SK-N-SH (cell line): ENCODE measurements at regions not wholly inside any gene's neighbourhood (a gene's known extent, or its start where the extent isn't known, plus 50 kb on each side); places are given as distances from the start of the nearest gene placed in this dataset.
A peak's percentile ranks its signal among the peaks of the same experiment; 100 is the strongest.

Experiments
- CTCF ChIA-PET: fragments of 300-600, 350-600 bp; formaldehyde crosslinking; extraction: SDS; loops from one replicate; lab custom pipeline; 2021; lab: Yijun Ruan, JAX
- POLR2A ChIA-PET: fragments of 350-600 bp; sonication (Branson Sonifier 250); formaldehyde crosslinking; extraction: SDS; loops from one replicate; lab custom pipeline; 2020; ENCODE audit warnings: antibody characterized with exemption, inconsistent platforms; lab: Yijun Ruan, JAX
- DNase-seq: peaks from one replicate; pipeline ENCODE4 v3.0.0; 2012
- H2AFZ ChIP-seq: fragments of 200-600 bp; sonication (generic); 2 replicates; pipeline ENCODE4 v1.8.1; 2016; ENCODE audit warnings: antibody characterized with exemption, mild to moderate bottlenecking, low read depth
- H3F3A ChIP-seq: fragments of 200-600 bp; sonication (generic); replicated peaks from 2 replicates; pipeline ENCODE3; 2016; ENCODE audit warnings: antibody characterized with exemption, mild to moderate bottlenecking; ENCODE audit not compliant: insufficient read depth
- H3K27ac ChIP-seq, 2 experiments: fragments of 200-500 bp in 1 of 2; fragments of 200-600 bp in 1 of 2; sonication (Bioruptor generic) in 1 of 2; sonication (generic), shearing (Covaris generic) in 1 of 2; 2 replicates each; pipeline versions ENCODE4 v1.5.1 to v1.6.1; 2014 to 2016; ENCODE audit warnings: low read depth in 2 of 2, inconsistent platforms in 1 of 2, low read length in 1 of 2, mild to moderate bottlenecking in 1 of 2, mixed read lengths in 1 of 2
- H3K27me3 ChIP-seq: fragments of 200-600 bp; sonication (generic), shearing (Covaris generic); 2 replicates; pipeline ENCODE4 v1.6.1; 2016; ENCODE audit warnings: mixed run types; ENCODE audit not compliant: insufficient read depth
- H3K36me3 ChIP-seq, 2 experiments: fragments of 200-500 bp in 1 of 2; fragments of 200-600 bp in 1 of 2; sonication (Bioruptor generic) in 1 of 2; sonication (generic) in 1 of 2; replicated peaks in 1 of 2; 2 replicates each; pipeline versions ENCODE3 to v1.5.1; 2014 to 2016; ENCODE audit warnings: low read length in 1 of 2, mild to moderate bottlenecking in 1 of 2; ENCODE audit not compliant: insufficient read depth in 2 of 2, control insufficient read depth in 1 of 2
- H3K4me1 ChIP-seq, 2 experiments: fragments of 200-500 bp in 1 of 2; fragments of 200-600 bp in 1 of 2; sonication (Bioruptor generic) in 1 of 2; sonication (generic), shearing (Covaris generic) in 1 of 2; 2 replicates each; pipeline versions ENCODE4 v1.5.1 to v1.6.1; 2014 to 2016; ENCODE audit warnings: low read depth in 1 of 2, low read length in 1 of 2, mixed run types in 1 of 2; ENCODE audit not compliant: insufficient read depth in 2 of 2, control insufficient read depth in 1 of 2
- H3K4me2 ChIP-seq: fragments of 200-600 bp; sonication (generic), shearing (Covaris generic); 2 replicates; pipeline ENCODE4 v1.6.1; 2017; ENCODE audit warnings: mixed run types
- H3K4me3 ChIP-seq, 2 experiments: fragments of 200-500 bp in 1 of 2; fragments of 200-600 bp in 1 of 2; sonication (Bioruptor generic) in 1 of 2; sonication (generic), shearing (Covaris generic) in 1 of 2; 2 replicates each; pipeline versions ENCODE4 v1.5.1 to v1.8.1; 2014 to 2016; ENCODE audit warnings: low read depth in 2 of 2, inconsistent platforms in 1 of 2, low read length in 1 of 2, mild to moderate bottlenecking in 1 of 2, mixed read lengths in 1 of 2, moderate library complexity in 1 of 2
- H3K79me2 ChIP-seq: fragments of 200-600 bp; sonication (generic); 2 replicates; pipeline ENCODE4 v1.8.1; 2017; ENCODE audit warnings: mild to moderate bottlenecking; ENCODE audit not compliant: insufficient read depth
- H3K9ac ChIP-seq: fragments of 200-600 bp; sonication (generic); 2 replicates; pipeline ENCODE4 v1.6.1; 2017; ENCODE audit warnings: mixed run types
- H3K9me2 ChIP-seq: fragments of 200-600 bp; sonication (generic); 2 replicates; pipeline ENCODE4 v1.6.1; 2017; ENCODE audit warnings: mixed run types
- H3K9me3 ChIP-seq: fragments of 200-600 bp; sonication (generic); 2 replicates; pipeline ENCODE4 v1.6.1; 2017; ENCODE audit warnings: mixed run types, mild to moderate bottlenecking, moderate library complexity
- H4K20me1 ChIP-seq: fragments of 200-600 bp; sonication (generic); 2 replicates; pipeline ENCODE4 v1.6.1; 2017; ENCODE audit warnings: mild to moderate bottlenecking, mixed run types; ENCODE audit not compliant: insufficient read depth
- CTCF ChIP-seq: fragments of 200-600 bp; sonication (generic); IDR thresholded peaks from 2 replicates; pipeline ENCODE4 v1.6.1; 2017; ENCODE audit warnings: antibody characterized with exemption, mild to moderate bottlenecking, moderate library complexity
- EP300 ChIP-seq, 2 experiments: IDR thresholded peaks; 2 replicates each; pipeline versions ENCODE4 v1.4.0 to v1.6.1; 2012; ENCODE audit warnings: borderline replicate concordance in 1 of 2, low read depth in 1 of 2, low read length in 1 of 2
- IRF3 ChIP-seq: fragments of 150-350 bp; IDR thresholded peaks from 2 replicates; pipeline ENCODE4 v1.6.1; 2016; ENCODE audit warnings: mild to moderate bottlenecking, low read depth, low read length
- JUND ChIP-seq: IDR thresholded peaks from 2 replicates; pipeline ENCODE4 v1.4.0; 2012
- REST ChIP-seq: IDR thresholded peaks from 2 replicates; pipeline ENCODE4 v1.6.1; 2012; ENCODE audit warnings: mild to moderate bottlenecking, low read depth, low read length, moderate library complexity
- RFX5 ChIP-seq: IDR thresholded peaks from 2 replicates; pipeline ENCODE4 v1.6.1; 2012; ENCODE audit warnings: mild to moderate bottlenecking, improper control_type of control experiment, low read length
- TAF1 ChIP-seq: IDR thresholded peaks from 2 replicates; pipeline ENCODE4 v1.6.1; 2012; ENCODE audit warnings: low read depth, mild to moderate bottlenecking, low read length, moderate library complexity, borderline replicate concordance
- WGBS: methylation state at CpG from one replicate; pipeline ENCODE4 v1.1.6; 2017; ENCODE audit warnings: low lambda C conversion rate; 5-methylcytosine and 5-hydroxymethylcytosine counted together

- Histone ChIP-seq H3K27me3 (no peaks in the 10 kb centered on the region; the same call in 1 of the 2 replicates), H3K9me2 (no peaks in the 10 kb centered on the region), H3K9me3 (no peaks in the 10 kb centered on the region), H3K27ac (no peak overlapping the region), H3K36me3 (no peaks in the 10 kb centered on the region), H3K9ac (no peak overlapping the region), H3K4me1 (no peaks in the 10 kb centered on the region), H3K4me3 (no peak overlapping the region), H3K4me2 (no peak overlapping the region), H4K20me1 (no peaks in the 10 kb centered on the region)
- WGBS = 5% methylated on average over 1 of the region's 1 CpG
- CTCF ChIA-PET = no interaction called here
- DNase-seq = no peak
- TF ChIP-seq IRF3 = no peak
- TF ChIP-seq EP300 (IDR thresholded peaks at IDR 0.05; ENCODE audit: borderline replicate concordance in 1 of 2, low read depth in 1 of 2, low read length in 1 of 2) = no peak
- TF ChIP-seq JUND = no peak
- TF ChIP-seq REST = no peak
- TF ChIP-seq TAF1 = no peak
- TF ChIP-seq, all 33 proteins: peak for 0
- POLR2A ChIA-PET = no interaction called here
- Histone ChIP-seq H3F3A (no peaks in the 10 kb centered on the region), H3K79me2 (no peaks in the 10 kb centered on the region), H2AFZ (no peak overlapping the region)
These were observed 157.7 kb downstream of the CGGBP1 start for GRCh38 chr3:87901141-87901540.

GRCh38 chr3:87900061-87900460 is 158.7 kb downstream of the CGGBP1 start:
- TF ChIP-seq CTCF (peak; percentile 33; the same call in 1 of the 2 replicates), RFX5 (no peak)
- TF ChIP-seq, all 33 proteins: peak for 1
- H3K9me3 ChIP-seq = no peaks in the 10 kb centered on the region
- no peaks in the 10 kb centered on the region for H3K36me3 ChIP-seq
- 5% methylated on average over 1 of the region's 1 CpG for WGBS
- no peak overlapping the region for H3K9ac ChIP-seq
- DNase-seq = peak; percentile 1
- no peaks in the 10 kb centered on the region for H4K20me1 ChIP-seq
- H3K9me2 ChIP-seq = no peaks in the 10 kb centered on the region
- no peaks in the 10 kb centered on the region; the same call in 1 of the 2 replicates for H3K27me3 ChIP-seq
- ChIA-PET POLR2A (no interaction called here), CTCF (no interaction called here)
- no peak overlapping the region for H2AFZ ChIP-seq
- no peak overlapping the region for H3K4me2 ChIP-seq
- H3K79me2 ChIP-seq = no peaks in the 10 kb centered on the region
- H3F3A ChIP-seq = no peaks in the 10 kb centered on the region
- no peak overlapping the region for H3K4me3 ChIP-seq
- no peak overlapping the region for H3K27ac ChIP-seq
- H3K4me1 ChIP-seq = no peaks in the 10 kb centered on the region
